Neural progenitor cell (in vitro differentiated cells): ENCODE measurements at regions not wholly inside any gene's neighbourhood (a gene's known extent, or its start where the extent isn't known, plus 50 kb on each side); places are given as distances from the start of the nearest gene placed in this dataset.

Source experiments
- CTCF ChIP-seq: fragments of 200-600 bp; sonication (generic); IDR thresholded peaks from 2 replicates; pipeline ENCODE4 v1.5.1; 2017; ENCODE audit warnings: antibody characterized with exemption, mild to moderate bottlenecking
- EZH2 ChIP-seq: fragments of 200-600 bp; sonication (generic); IDR thresholded peaks from 2 replicates; pipeline ENCODE4 v1.6.1; 2017; ENCODE audit warnings: antibody characterized with exemption, mild to moderate bottlenecking, moderate library complexity

- TF ChIP-seq CTCF (no peak), EZH2 (no peak)
These were observed 88.8 kb downstream of the KCTD12 start for GRCh38 chr13:76797361-76797760.
